HEK293 (cell line): ENCODE measurements at regions not wholly inside any gene's neighbourhood (a gene's known extent, or its start where the extent isn't known, plus 50 kb on each side); places are given as distances from the start of the nearest gene placed in this dataset.

Experiments
- CTCF ChIP-seq: fragments of 450-650 bp; formaldehyde crosslinking; IDR thresholded peaks from 2 replicates; pipeline ENCODE4 v1.5.1; 2016; ENCODE audit warnings: missing biosample characterization, missing genetic modification characterization
- HOXC10 ChIP-seq: sonication (generic); formaldehyde crosslinking; IDR thresholded peaks from 2 replicates; pipeline ENCODE4 v1.8.1; 2023; ENCODE audit warnings: mild to moderate bottlenecking, missing genetic modification reagents
- IKZF3 ChIP-seq: fragments of 450-650 bp; IDR thresholded peaks from 2 replicates; pipeline ENCODE4 v1.5.0; 2018; ENCODE audit warnings: missing biosample characterization, mild to moderate bottlenecking, missing genetic modification characterization, moderate library complexity
- SALL2 ChIP-seq: fragments of 450-650 bp; formaldehyde crosslinking; IDR thresholded peaks from 2 replicates; pipeline ENCODE4 v1.5.0; 2017; ENCODE audit warnings: missing biosample characterization, mild to moderate bottlenecking, missing genetic modification characterization, borderline replicate concordance
- SETDB1 ChIP-seq: IDR thresholded peaks from one replicate; pipeline ENCODE4 v1.6.1; 2017; ENCODE audit warnings: mild to moderate bottlenecking, low read length, moderate library complexity, mixed read lengths; ENCODE audit not compliant: insufficient read length
- ZNF211 ChIP-seq: fragments of 450-650 bp; formaldehyde crosslinking; IDR thresholded peaks from 2 replicates; pipeline ENCODE4 v1.5.1; 2016; ENCODE audit warnings: low read depth, missing biosample characterization, missing genetic modification characterization
- ZNF239 ChIP-seq: fragments of 450-650 bp; formaldehyde crosslinking; IDR thresholded peaks from 2 replicates; pipeline ENCODE4 v1.5.1; 2016; ENCODE audit warnings: missing biosample characterization, missing genetic modification characterization
- ZNF335 ChIP-seq: fragments of 450-650 bp; formaldehyde crosslinking; conservative IDR thresholded peaks from 2 replicates; pipeline ENCODE4 v1.5.1; 2016; ENCODE audit warnings: missing biosample characterization, missing genetic modification characterization
- ZNF510 ChIP-seq: fragments of 450-650 bp; formaldehyde crosslinking; IDR thresholded peaks from 2 replicates; pipeline ENCODE4 v1.5.1; 2018; ENCODE audit warnings: mild to moderate bottlenecking, missing genetic modification characterization, missing biosample characterization; ENCODE audit not compliant: insufficient replicate concordance
- ZNF558 ChIP-seq: fragments of 450-650 bp; formaldehyde crosslinking; IDR thresholded peaks from 2 replicates; pipeline ENCODE4 v1.5.1; 2016; ENCODE audit warnings: missing biosample characterization, missing genetic modification characterization
- ZNF596 ChIP-seq: fragments of 450-650 bp; IDR thresholded peaks from 2 replicates; pipeline ENCODE4 v1.5.0; 2018; ENCODE audit warnings: missing biosample characterization, mild to moderate bottlenecking, missing genetic modification characterization, moderate library complexity
- ZNF777 ChIP-seq: fragments of 450-650 bp; formaldehyde crosslinking; IDR thresholded peaks from 2 replicates; pipeline ENCODE4 v1.5.1; 2017; ENCODE audit warnings: missing biosample characterization, missing genetic modification characterization, borderline replicate concordance
- ZSCAN18 ChIP-seq: fragments of 450-650 bp; formaldehyde crosslinking; IDR thresholded peaks from 2 replicates; pipeline ENCODE4 v1.5.1; 2016; ENCODE audit warnings: missing biosample characterization, missing genetic modification characterization

- no peak for TF ChIP-seq CTCF (tag by site-specific recombination)
- TF ChIP-seq ZNF239 (tag by site-specific recombination) = no peak
- no peak for TF ChIP-seq ZNF510 (tag by site-specific recombination)
- no peak for TF ChIP-seq SETDB1
- TF ChIP-seq ZNF777 (tag by site-specific recombination) = no peak
- TF ChIP-seq ZNF211 (tag by site-specific recombination) = no peak
- no peak for TF ChIP-seq ZNF596 (tag by site-specific recombination)
- no peak for TF ChIP-seq ZNF335 (tag by site-specific recombination)
- TF ChIP-seq SALL2 (tag by site-specific recombination) = no peak
- no peak for TF ChIP-seq HOXC10
- TF ChIP-seq IKZF3 (tag by site-specific recombination) = no peak
- TF ChIP-seq ZNF558 (tag by site-specific recombination) = no peak
- TF ChIP-seq ZSCAN18 (tag by site-specific recombination) = no peak
Observed at GRCh38 chr17:70520956-70521355, 351.6 kb downstream of the KCNJ2 start.
